ENCODE measurements at regions not wholly inside any gene's neighbourhood (a gene's known extent, or its start where the extent isn't known, plus 50 kb on each side); places are given as distances from the start of the nearest gene placed in this dataset.

- DNase-seq (ENCODE audit: insufficient read length, low spot score) (no peak), FAIRE-seq (no peak)
Measured at GRCh38 chr18:22340331-22340730, 77.4 kb downstream of the CTAGE1 start.

GRCh38 chr18:22339913-22340312 lies 77.8 kb downstream of the CTAGE1 start:
- no peak for TF ChIP-seq POLR2A (IDR thresholded peaks at IDR 0.05; ENCODE audit: low read depth, low read length)
- FAIRE-seq, result no peak
- no peak for DNase-seq (ENCODE audit: insufficient read length, low spot score)

More at GRCh38 chr18:22340331-22340730, 77.4 kb downstream of the CTAGE1 start:
- TF ChIP-seq POLR2A (IDR thresholded peaks at IDR 0.05; ENCODE audit: low read depth, low read length), result no peak

- no peak for FAIRE-seq
- no peak for TF ChIP-seq POLR2A (IDR thresholded peaks at IDR 0.05; ENCODE audit: low read depth, low read length)
- no peak for DNase-seq (ENCODE audit: insufficient read length, low spot score)
Measured at GRCh38 chr18:22337833-22338232, 79.9 kb downstream of the CTAGE1 start.

- TF ChIP-seq POLR2A (IDR thresholded peaks at IDR 0.05; ENCODE audit: low read depth, low read length), result no peak
Measured at GRCh38 chr18:22337306-22337705, 80.4 kb downstream of the CTAGE1 start.

GRCh38 chr18:22336406-22336805 lies 81.3 kb downstream of the CTAGE1 start:
- no peak for TF ChIP-seq POLR2A (IDR thresholded peaks at IDR 0.05; ENCODE audit: low read depth, low read length)
- FAIRE-seq (no peak), DNase-seq (ENCODE audit: insufficient read length, low spot score) (no peak)

More at GRCh38 chr18:22337306-22337705, 80.4 kb downstream of the CTAGE1 start:
- no peak for DNase-seq (ENCODE audit: insufficient read length, low spot score)
- no peak for FAIRE-seq

- FAIRE-seq, result no peak
- no peak for TF ChIP-seq POLR2A (IDR thresholded peaks at IDR 0.05; ENCODE audit: low read depth, low read length)
- no peak for DNase-seq (ENCODE audit: insufficient read length, low spot score)
Measured at GRCh38 chr18:22335731-22336198, 82.0 kb downstream of the CTAGE1 start.

- DNase-seq (ENCODE audit: insufficient read length, low spot score) (no peak), FAIRE-seq (no peak)
- TF ChIP-seq POLR2A (IDR thresholded peaks at IDR 0.05; ENCODE audit: low read depth, low read length), result no peak
Measured at GRCh38 chr18:22334567-22334966, 83.1 kb downstream of the CTAGE1 start.

GRCh38 chr18:22332590-22332989 lies 85.1 kb downstream of the CTAGE1 start:
- DNase-seq (ENCODE audit: insufficient read length, low spot score) (no peak), FAIRE-seq (no peak)
- TF ChIP-seq POLR2A (IDR thresholded peaks at IDR 0.05; ENCODE audit: low read depth, low read length), result no peak

- no peak for TF ChIP-seq POLR2A (IDR thresholded peaks at IDR 0.05; ENCODE audit: low read depth, low read length)
- DNase-seq (ENCODE audit: insufficient read length, low spot score), result no peak
- no peak for FAIRE-seq
Measured at GRCh38 chr18:22330508-22330907, 87.2 kb downstream of the CTAGE1 start.

- no peak for TF ChIP-seq POLR2A (IDR thresholded peaks at IDR 0.05; ENCODE audit: low read depth, low read length)
- no peak for FAIRE-seq
- no peak for DNase-seq (ENCODE audit: insufficient read length, low spot score)
Measured at GRCh38 chr18:22325396-22325795, 92.3 kb downstream of the CTAGE1 start.

- DNase-seq (ENCODE audit: insufficient read length, low spot score), result no peak
- no peak for TF ChIP-seq POLR2A (IDR thresholded peaks at IDR 0.05; ENCODE audit: low read depth, low read length)
- FAIRE-seq, result no peak
Measured at GRCh38 chr18:22324191-22325131, 93.3 kb downstream of the CTAGE1 start.

- FAIRE-seq (no peak), DNase-seq (ENCODE audit: insufficient read length, low spot score) (no peak)
- no peak for TF ChIP-seq POLR2A (IDR thresholded peaks at IDR 0.05; ENCODE audit: low read depth, low read length)
Measured at GRCh38 chr18:22322243-22322691, 95.4 kb downstream of the CTAGE1 start.

- no peak for DNase-seq (ENCODE audit: insufficient read length, low spot score)
- FAIRE-seq, result no peak
- TF ChIP-seq POLR2A (IDR thresholded peaks at IDR 0.05; ENCODE audit: low read depth, low read length), result no peak
Measured at GRCh38 chr18:22320771-22321170, 96.9 kb downstream of the CTAGE1 start.

GRCh38 chr18:22320155-22320554 lies 97.6 kb downstream of the CTAGE1 start:
- no peak for FAIRE-seq

More at GRCh38 chr18:22320155-22320554, 97.6 kb downstream of the CTAGE1 start:
- TF ChIP-seq POLR2A (IDR thresholded peaks at IDR 0.05; ENCODE audit: low read depth, low read length), result no peak
- no peak for DNase-seq (ENCODE audit: insufficient read length, low spot score)
